H1 (cell line): ENCODE measurements at regions not wholly inside any gene's neighbourhood (a gene's known extent, or its start where the extent isn't known, plus 50 kb on each side); places are given as distances from the start of the nearest gene placed in this dataset.
A peak's percentile ranks its signal among the peaks of the same experiment; 100 is the strongest.

Source experiments
- CTCF ChIA-PET: fragments of 300-600 bp; sonication (Branson Sonifier 250); formaldehyde crosslinking; loops from one replicate; lab custom pipeline; 2021; ENCODE audit not compliant: partially characterized antibody; lab: Charles Lee
- POLR2A ChIA-PET: fragments of 300-600 bp; sonication (Branson Sonifier 250); formaldehyde crosslinking; loops from one replicate; lab custom pipeline; 2021; ENCODE audit warnings: inconsistent platforms; ENCODE audit not compliant: partially characterized antibody; lab: Charles Lee
- DNase-seq, 2 experiments: peaks; one replicate each; pipeline versions ENCODE4 v3.0.0 to v3.0.0-alpha.2; 2010 to 2022; ENCODE audit warnings: low spot score in 2 of 2, low read depth in 1 of 2, mixed read lengths in 1 of 2
- FAIRE-seq: peaks from 2 replicates; lab custom pipeline; 2011; peaks lifted over from hg19 to GRCh38; lab: Jason Lieb, UNC
- H2AFZ ChIP-seq: 2 replicates; pipeline ENCODE4 v1.8.1; 2012; ENCODE audit warnings: low read length, inconsistent platforms
- H2AK5ac ChIP-seq: 2 replicates; pipeline ENCODE4 v1.6.1; 2013; ENCODE audit warnings: low read depth, low read length
- H2BK120ac ChIP-seq: replicated peaks from 2 replicates; pipeline ENCODE3; 2013; ENCODE audit warnings: low read depth, low read length, inconsistent platforms
- H2BK12ac ChIP-seq: 2 replicates; pipeline ENCODE4 v1.6.1; 2013; ENCODE audit warnings: low read depth, low read length
- H2BK15ac ChIP-seq: 2 replicates; pipeline ENCODE4 v1.6.1; 2013; ENCODE audit warnings: low read length
- H2BK20ac ChIP-seq: 2 replicates; pipeline ENCODE4 v1.6.1; 2013; ENCODE audit warnings: low read length
- H2BK5ac ChIP-seq: 2 replicates; pipeline ENCODE4 v1.6.1; 2013; ENCODE audit warnings: low read depth, low read length
- H3K14ac ChIP-seq: 2 replicates; pipeline ENCODE4 v1.6.1; 2013; ENCODE audit warnings: inconsistent platforms; ENCODE audit not compliant: insufficient read length
- H3K18ac ChIP-seq: 2 replicates; pipeline ENCODE4 v1.6.1; 2013; ENCODE audit warnings: low read length; ENCODE audit errors: extremely low read depth
- H3K23ac ChIP-seq: 2 replicates; pipeline ENCODE4 v1.6.1; 2013; ENCODE audit warnings: inconsistent platforms; ENCODE audit not compliant: insufficient read length
- H3K23me2 ChIP-seq: 2 replicates; pipeline ENCODE4 v1.6.1; 2013; ENCODE audit warnings: low read depth, low read length
- H3K27ac ChIP-seq: 2 replicates; pipeline ENCODE4 v1.6.1; 2011; ENCODE audit warnings: low read depth, low read length, inconsistent platforms
- H3K27me3 ChIP-seq, 4 experiments: replicated peaks in 1 of 4; 1 replicate in 1 of 4; 2 replicates in 3 of 4; pipeline versions ENCODE4 v1.6.1 to v1.8.1; 2011 to 2013; ENCODE audit warnings: low read length in 3 of 4, mild to moderate bottlenecking in 3 of 4, inconsistent platforms in 2 of 4, mixed read lengths in 2 of 4, moderate library complexity in 1 of 4; ENCODE audit not compliant: control insufficient read depth in 3 of 4, insufficient read depth in 3 of 4; ENCODE audit errors: extremely low read depth in 1 of 4
- H3K36me3 ChIP-seq, 4 experiments: 2 replicates each; pipeline versions ENCODE4 v1.6.1 to v1.8.1; 2011 to 2013; ENCODE audit warnings: mild to moderate bottlenecking in 4 of 4, low read length in 3 of 4, moderate library complexity in 2 of 4, control low read depth in 1 of 4, inconsistent platforms in 1 of 4; ENCODE audit not compliant: insufficient read depth in 4 of 4, control insufficient read depth in 2 of 4
- H3K4ac ChIP-seq: replicated peaks from 2 replicates; pipeline ENCODE3; 2013; ENCODE audit warnings: low read length, low read depth, mixed read lengths, inconsistent platforms; ENCODE audit not compliant: insufficient read length
- H3K4me1 ChIP-seq, 4 experiments: replicated peaks in 1 of 4; 1 replicate in 1 of 4; 2 replicates in 3 of 4; pipeline versions ENCODE4 v1.6.1 to v1.8.1; 2011 to 2013; ENCODE audit warnings: low read length in 3 of 4, inconsistent platforms in 2 of 4, mixed read lengths in 1 of 4; ENCODE audit not compliant: insufficient read depth in 4 of 4, control insufficient read depth in 3 of 4
- H3K4me2 ChIP-seq, 2 experiments: 2 replicates each; pipeline versions ENCODE4 v1.6.1 to v1.8.1; 2011 to 2013; ENCODE audit warnings: low read depth in 2 of 2, low read length in 2 of 2, control low read depth in 1 of 2, inconsistent platforms in 1 of 2, mild to moderate bottlenecking in 1 of 2; ENCODE audit not compliant: insufficient read depth in 1 of 2
- H3K4me3 ChIP-seq, 4 experiments: fragments of 200-600, 300-600 bp in 1 of 4; sonication (generic), shearing (Covaris generic), sonication (Bioruptor Twin) in 1 of 4; 2 replicates each; pipeline versions ENCODE4 v1.5.1 to v1.8.1; 2011 to 2016; ENCODE audit warnings: low read length in 4 of 4, low read depth in 3 of 4, control low read depth in 2 of 4, inconsistent platforms in 2 of 4, mild to moderate bottlenecking in 2 of 4, mixed read lengths in 1 of 4, moderate library complexity in 1 of 4; ENCODE audit not compliant: insufficient read depth in 2 of 4; ENCODE audit errors: extremely low read depth in 1 of 4
- H3K56ac ChIP-seq: replicated peaks from 2 replicates; pipeline ENCODE3; 2013; ENCODE audit warnings: low read depth, mild to moderate bottlenecking, mixed read lengths, low read length, inconsistent platforms; ENCODE audit not compliant: insufficient read length
- H3K79me1 ChIP-seq: 2 replicates; pipeline ENCODE4 v1.6.1; 2013; ENCODE audit warnings: low read depth, low read length, control low read depth
- H3K79me2 ChIP-seq, 2 experiments: 2 replicates each; pipeline versions ENCODE4 v1.6.1 to v1.8.1; 2012 to 2013; ENCODE audit warnings: low read length in 2 of 2, mild to moderate bottlenecking in 2 of 2, inconsistent platforms in 1 of 2; ENCODE audit not compliant: insufficient read depth in 2 of 2, control insufficient read depth in 1 of 2
- H3K9ac ChIP-seq, 4 experiments: replicated peaks in 1 of 4; 1 replicate in 1 of 4; 2 replicates in 3 of 4; pipeline versions ENCODE4 v1.6.1 to v1.8.1; 2011 to 2013; ENCODE audit warnings: low read depth in 3 of 4, low read length in 3 of 4, control low read depth in 2 of 4, mild to moderate bottlenecking in 2 of 4, moderate library complexity in 2 of 4, inconsistent platforms in 1 of 4; ENCODE audit errors: extremely low read depth in 1 of 4
- H3K9me3 ChIP-seq, 2 experiments: 2 replicates each; pipeline versions ENCODE4 v1.6.1 to v1.8.1; 2012 to 2013; ENCODE audit warnings: mild to moderate bottlenecking in 2 of 2, moderate library complexity in 2 of 2, control low read depth in 1 of 2, inconsistent platforms in 1 of 2, low read depth in 1 of 2, low read length in 1 of 2, mixed read lengths in 1 of 2; ENCODE audit not compliant: insufficient read depth in 2 of 2
- H4K20me1 ChIP-seq, 2 experiments: replicated peaks in 1 of 2; 2 replicates each; pipeline versions ENCODE3 to v1.8.1; 2011 to 2013; ENCODE audit warnings: inconsistent platforms in 2 of 2, low read length in 2 of 2, mild to moderate bottlenecking in 1 of 2; ENCODE audit not compliant: insufficient read depth in 2 of 2, control insufficient read depth in 1 of 2
- H4K5ac ChIP-seq: 2 replicates; pipeline ENCODE4 v1.6.1; 2013; ENCODE audit warnings: low read length, low read depth, mixed read lengths, inconsistent platforms; ENCODE audit not compliant: insufficient read length
- H4K8ac ChIP-seq: 2 replicates; pipeline ENCODE4 v1.8.0; 2013; ENCODE audit warnings: mild to moderate bottlenecking, moderate library complexity, low read length, inconsistent platforms; ENCODE audit not compliant: insufficient read depth; ENCODE audit errors: extremely low read depth
- H4K91ac ChIP-seq: replicated peaks from 2 replicates; pipeline ENCODE3; 2013; ENCODE audit warnings: low read length, mixed read lengths, inconsistent platforms; ENCODE audit not compliant: insufficient read length
- ATF3 ChIP-seq: IDR thresholded peaks from 2 replicates; pipeline ENCODE4 v1.6.1; 2011; ENCODE audit warnings: low read depth, mild to moderate bottlenecking, low read length; ENCODE audit not compliant: insufficient read depth
- CBX5 ChIP-seq: fragments of 300-800, 300-1000 bp; sonication (generic); IDR thresholded peaks from 2 replicates; pipeline ENCODE4 v1.7.1; 2016; ENCODE audit warnings: antibody characterized with exemption, low read length, low read depth
- GABPA ChIP-seq: IDR thresholded peaks from 2 replicates; pipeline ENCODE4 v1.6.1; 2011; ENCODE audit warnings: mild to moderate bottlenecking, low read length, moderate library complexity, borderline replicate concordance; ENCODE audit not compliant: insufficient read depth
- PHF8 ChIP-seq: fragments of 200-600 bp; sonication (generic); conservative IDR thresholded peaks from 2 replicates; pipeline ENCODE4 v1.7.1; 2012; ENCODE audit warnings: low read depth, mild to moderate bottlenecking, inconsistent platforms, low read length, moderate library complexity
- SIRT6 ChIP-seq: IDR thresholded peaks from one replicate; pipeline ENCODE4 v1.7.1; 2012; ENCODE audit warnings: low read length, inconsistent platforms
- TAF1 ChIP-seq: IDR thresholded peaks from 2 replicates; pipeline ENCODE4 v1.6.1; 2011; ENCODE audit warnings: mild to moderate bottlenecking, low read depth, low read length
- TBP ChIP-seq: IDR thresholded peaks from 2 replicates; pipeline ENCODE4 v1.6.1; 2011; ENCODE audit warnings: low read depth, low read length, improper control_type of control experiment
- TEAD4 ChIP-seq: IDR thresholded peaks from 2 replicates; pipeline ENCODE4 v1.6.1; 2012; ENCODE audit warnings: low read depth, low read length, inconsistent platforms, mixed read lengths
- USF2 ChIP-seq: IDR thresholded peaks from 2 replicates; pipeline ENCODE4 v1.6.1; 2011; ENCODE audit warnings: low read length, improper control_type of control experiment
- ZNF274 ChIP-seq: IDR thresholded peaks from 2 replicates; pipeline ENCODE4 v1.7.0; 2012; ENCODE audit warnings: low read length, borderline replicate concordance; ENCODE audit errors: extremely low read depth
- WGBS, 2 experiments: shearing (Covaris generic) in 1 of 2; methylation state at CpG; one replicate each; pipeline versions ENCODE4 v1.1.6 to v1.1.7; 2013 to 2015; ENCODE audit warnings: low lambda C conversion rate in 2 of 2, mixed read lengths in 2 of 2, inconsistent platforms in 1 of 2, low coverage in 1 of 2, missing lambda C conversion rate in 1 of 2; ENCODE audit not compliant: insufficient replicate concordance in 2 of 2, insufficient coverage in 1 of 2, insufficient read length in 1 of 2; ENCODE audit errors: extremely low coverage in 1 of 2, missing lambda C conversion rate in 1 of 2; 5-methylcytosine and 5-hydroxymethylcytosine counted together

- Histone ChIP-seq H2BK120ac (no peak overlapping the region), H3K79me1 (no peaks in the 10 kb centered on the region), H3K27me3 (peaks cover 18 to 49% (median 40%) of the 10 kb centered on the region in 4 experiments), H3K23me2 (no peaks in the 10 kb centered on the region; the same call in 1 of the 2 replicates), H2AK5ac (peak overlapping the region; percentile 19; the same call in 1 of the 2 replicates), H2AFZ (no peak overlapping the region), H4K91ac (no peak overlapping the region), H3K18ac (no peak overlapping the region), H3K4ac (no peak overlapping the region), H3K4me3 (no peak overlapping the region), H2BK5ac (no peak overlapping the region), H3K79me2 (no peaks in the 10 kb centered on the region), H3K9ac (no peak overlapping the region), H4K8ac (no peak overlapping the region; the same call in 1 of the 2 replicates), H3K23ac (no peak overlapping the region), H3K14ac (no peak overlapping the region), H3K36me3 (no peaks in the 10 kb centered on the region), H3K56ac (no peak overlapping the region), H2BK12ac (0 out of 2 replicates have a peak overlapping the region, but pooled peaks have one; percentile 60), H2BK15ac (no peak overlapping the region), H4K20me1 (no peaks in the 10 kb centered on the region), H3K4me2 (no peak overlapping the region), H3K27ac (no peak overlapping the region), H3K4me1 (peaks cover 0 to 3% (median 0%) of the 10 kb centered on the region in 4 experiments; a peak in 3 of 7 replicates), H3K9me3 (peaks cover 0 to 2% of the 10 kb centered on the region in 2 experiments; a peak in 2 of 4 replicates), H2BK20ac (no peak overlapping the region), H4K5ac (no peak overlapping the region)
- POLR2A ChIA-PET = no interaction called here
- TF ChIP-seq SIRT6 (no peak), TBP (no peak), ZNF274 (no peak), USF2 (no peak), TEAD4 (no peak), CBX5 (no peak), GABPA (no peak), PHF8 (no peak), TAF1 (no peak), ATF3 (no peak)
- DNase-seq (no peak), FAIRE-seq (no peak)
- 73% methylated on average over 19 of the region's 19 CpGs; no CpG with 5 or more reads in 1 of the 2 experiments for WGBS, 2 experiments
- CTCF ChIA-PET = interaction anchor here (1.3 to 1.6 kb wide), 2 partner anchors 40 to 76 kb away, joined by 3 to 4 read pairs; no protein-coding TSS in a partner anchor
Observed at GRCh38 chr5:73380041-73380440, 68.5 kb downstream of the FOXD1 start.
